ENCODE measurements at regions not wholly inside any gene's neighbourhood (a gene's known extent, or its start where the extent isn't known, plus 50 kb on each side); places are given as distances from the start of the nearest gene placed in this dataset.

DNA sequence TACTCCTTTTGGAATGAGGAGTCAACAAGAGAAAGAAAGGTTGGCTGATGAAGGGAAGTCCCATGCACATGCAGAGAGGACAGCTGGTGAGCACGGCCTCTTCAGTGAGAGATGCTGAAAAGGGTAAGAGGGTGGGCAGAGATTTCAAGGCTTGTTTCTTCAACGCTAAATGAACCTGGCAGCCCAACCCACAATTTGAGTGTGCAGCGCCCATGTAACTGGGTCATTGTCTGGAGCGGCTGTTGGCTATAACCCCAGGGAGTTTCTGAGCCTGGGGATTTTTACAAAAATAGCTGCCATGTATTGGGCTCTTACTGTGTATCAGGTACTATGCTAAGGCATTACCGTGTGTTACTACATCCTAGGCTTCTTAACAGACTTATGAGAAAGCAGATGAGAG, 594.1 kb downstream of the ETS1 start:
- Histone ChIP-seq H3K4me3 (ENCODE audit: low read length) (no peak overlapping the region), H2AFZ (ENCODE audit: low read depth, low read length) (no peak overlapping the region)

DNA sequence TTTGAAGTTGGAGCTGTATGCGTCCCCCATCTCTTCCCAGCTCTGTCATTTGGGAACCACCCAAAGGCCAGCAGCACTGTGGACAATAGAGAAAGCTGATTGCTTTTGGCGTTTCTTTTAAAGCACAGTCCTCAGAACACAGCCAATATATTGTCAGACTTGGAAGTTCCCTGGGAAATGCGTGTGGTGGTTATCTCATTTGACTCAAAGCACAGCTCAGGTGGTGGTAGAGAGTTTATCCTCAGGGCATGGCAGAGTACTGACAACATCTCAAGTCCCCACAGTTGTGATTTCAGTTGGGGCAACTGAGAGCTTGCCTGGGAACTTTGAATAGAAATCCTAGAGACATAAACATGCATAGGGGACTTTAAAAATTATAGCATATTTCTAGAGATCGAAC, 601.3 kb downstream of the ETS1 start:
- no peak overlapping the region for H3K27ac ChIP-seq (ENCODE audit: low read length)
- H4K20me1 ChIP-seq (ENCODE audit: insufficient read depth, low read length): no peaks in the 10 kb centered on the region
- H3K4me3 ChIP-seq (ENCODE audit: low read length): no peak overlapping the region
- H3K36me3 ChIP-seq (replicated peaks; ENCODE audit: low read depth, low read length): no peaks in the 10 kb centered on the region
- H3K9me3 ChIP-seq (ENCODE audit: insufficient read depth, low read length): no peaks in the 10 kb centered on the region
- H3K79me2 ChIP-seq (ENCODE audit: low read length): no peaks in the 10 kb centered on the region
- TF ChIP-seq EZH2phosphoT487 (IDR thresholded peaks at IDR 0.05; ENCODE audit: low read depth): no peak
- TF ChIP-seq CTCF (IDR thresholded peaks at IDR 0.05; ENCODE audit: low read depth, low read length): no peak
- no peak overlapping the region for H3K4me2 ChIP-seq (ENCODE audit: low read length)
- no peak overlapping the region for H3K9ac ChIP-seq (ENCODE audit: low read length)
- H3K27me3 ChIP-seq (ENCODE audit: low read depth, low read length): no peaks in the 10 kb centered on the region
- no peak overlapping the region for H2AFZ ChIP-seq (ENCODE audit: low read depth, low read length)
- no peaks in the 10 kb centered on the region for H3K4me1 ChIP-seq (ENCODE audit: low read length)

More for the DNA sequence above, 594.1 kb downstream of the ETS1 start:
- H4K20me1 ChIP-seq (ENCODE audit: insufficient read depth, low read length): no peaks in the 10 kb centered on the region
- no peaks in the 10 kb centered on the region for H3K36me3 ChIP-seq (replicated peaks; ENCODE audit: low read depth, low read length)
- TF ChIP-seq CTCF (IDR thresholded peaks at IDR 0.05; ENCODE audit: low read depth, low read length): no peak
- no peak for TF ChIP-seq EZH2phosphoT487 (IDR thresholded peaks at IDR 0.05; ENCODE audit: low read depth)
- H3K27me3 ChIP-seq (ENCODE audit: low read depth, low read length): 0 out of 2 replicates have a peak, but pooled peaks cover 6% of the 10 kb centered on the region
- H3K4me1 ChIP-seq (ENCODE audit: low read length): no peaks in the 10 kb centered on the region
- H3K9me3 ChIP-seq (ENCODE audit: insufficient read depth, low read length): no peaks in the 10 kb centered on the region
- H3K4me2 ChIP-seq (ENCODE audit: low read length): no peak overlapping the region
- H3K79me2 ChIP-seq (ENCODE audit: low read length): no peaks in the 10 kb centered on the region
- no peak overlapping the region for H3K9ac ChIP-seq (ENCODE audit: low read length)
- no peak overlapping the region for H3K27ac ChIP-seq (ENCODE audit: low read length)

DNA sequence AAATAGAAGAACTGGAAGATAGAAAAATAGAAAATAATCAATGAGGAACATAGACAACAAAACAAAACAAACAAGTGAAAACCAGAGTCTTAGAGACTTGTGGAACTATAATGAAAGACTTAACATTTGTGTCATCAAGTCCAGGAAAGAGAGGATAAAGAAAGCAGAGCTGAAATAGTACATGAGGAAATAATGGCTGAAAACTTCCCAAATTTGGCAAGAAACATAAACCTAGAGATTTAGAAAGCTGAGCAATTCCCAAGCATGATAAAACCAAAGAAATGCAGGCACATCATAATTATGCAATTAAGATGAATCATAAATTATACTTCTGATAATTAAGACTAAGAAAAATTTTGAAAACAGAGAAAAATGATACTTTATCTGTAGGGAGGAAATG, 614.5 kb downstream of the ETS1 start:
- no peak overlapping the region for H3K9ac ChIP-seq (ENCODE audit: low read length)
- H2AFZ ChIP-seq (ENCODE audit: low read depth, low read length): no peak overlapping the region
- no peaks in the 10 kb centered on the region for H3K4me1 ChIP-seq (ENCODE audit: low read length)
- TF ChIP-seq EZH2phosphoT487 (IDR thresholded peaks at IDR 0.05; ENCODE audit: low read depth): no peak
- no peak for TF ChIP-seq CTCF (IDR thresholded peaks at IDR 0.05; ENCODE audit: low read depth, low read length)
- no peaks in the 10 kb centered on the region for H4K20me1 ChIP-seq (ENCODE audit: insufficient read depth, low read length)
- no peak overlapping the region for H3K4me2 ChIP-seq (ENCODE audit: low read length)
- H3K4me3 ChIP-seq (ENCODE audit: low read length): no peak overlapping the region
- no peaks in the 10 kb centered on the region for H3K9me3 ChIP-seq (ENCODE audit: insufficient read depth, low read length)
- no peaks in the 10 kb centered on the region for H3K27me3 ChIP-seq (ENCODE audit: low read depth, low read length)
- H3K27ac ChIP-seq (ENCODE audit: low read length): no peak overlapping the region
- no peaks in the 10 kb centered on the region for H3K79me2 ChIP-seq (ENCODE audit: low read length)
- H3K36me3 ChIP-seq (replicated peaks; ENCODE audit: low read depth, low read length): no peaks in the 10 kb centered on the region

GRCh38 chr11:127971448-127971847, 615.9 kb downstream of the ETS1 start:
- H3K4me1 ChIP-seq (ENCODE audit: low read length): no peaks in the 10 kb centered on the region
- no peaks in the 10 kb centered on the region for H4K20me1 ChIP-seq (ENCODE audit: insufficient read depth, low read length)
- H3K9me3 ChIP-seq (ENCODE audit: insufficient read depth, low read length): no peaks in the 10 kb centered on the region
- H3K36me3 ChIP-seq (replicated peaks; ENCODE audit: low read depth, low read length): no peaks in the 10 kb centered on the region
- no peak overlapping the region for H3K27ac ChIP-seq (ENCODE audit: low read length)
- no peak overlapping the region for H3K4me3 ChIP-seq (ENCODE audit: low read length)
- no peak overlapping the region for H3K9ac ChIP-seq (ENCODE audit: low read length)
- H3K79me2 ChIP-seq (ENCODE audit: low read length): no peaks in the 10 kb centered on the region
- no peaks in the 10 kb centered on the region for H3K27me3 ChIP-seq (ENCODE audit: low read depth, low read length)
- TF ChIP-seq CTCF (IDR thresholded peaks at IDR 0.05; ENCODE audit: low read depth, low read length) (no peak), EZH2phosphoT487 (IDR thresholded peaks at IDR 0.05; ENCODE audit: low read depth) (no peak)
- no peak overlapping the region for H3K4me2 ChIP-seq (ENCODE audit: low read length)
- no peak overlapping the region for H2AFZ ChIP-seq (ENCODE audit: low read depth, low read length)

All from OCI-LY3 (cell line).